Neural cell (in vitro differentiated cells): ENCODE measurements at regions not wholly inside any gene's neighbourhood (a gene's known extent, or its start where the extent isn't known, plus 50 kb on each side); places are given as distances from the start of the nearest gene placed in this dataset.

ENCODE experiments used
- CTCF ChIP-seq: fragments of 450-650 bp; IDR thresholded peaks from 2 replicates; pipeline ENCODE4 v1.5.1; 2014; ENCODE audit warnings: antibody characterized with exemption, mild to moderate bottlenecking, moderate library complexity; ENCODE audit not compliant: poor library complexity, severe bottlenecking
- EP300 ChIP-seq: fragments of 450-650 bp; conservative IDR thresholded peaks from 2 replicates; pipeline ENCODE4 v1.6.1; 2014; ENCODE audit warnings: antibody characterized with exemption, mild to moderate bottlenecking, moderate library complexity; ENCODE audit not compliant: poor library complexity, severe bottlenecking
- EZH2 ChIP-seq: fragments of 200-600, 300-800 bp; shearing (Covaris generic), sonication (generic); IDR thresholded peaks from 2 replicates; pipeline ENCODE4 v1.6.1; 2014; ENCODE audit warnings: antibody characterized with exemption, low read length, borderline replicate concordance, mild to moderate bottlenecking; ENCODE audit not compliant: insufficient read depth, poor library complexity, severe bottlenecking
- MXI1 ChIP-seq: fragments of 450-650 bp; conservative IDR thresholded peaks from 2 replicates; pipeline ENCODE4 v1.6.1; 2014; ENCODE audit warnings: antibody characterized with exemption, mild to moderate bottlenecking; ENCODE audit not compliant: poor library complexity, severe bottlenecking
- POLR2AphosphoS5 ChIP-seq: IDR thresholded peaks from 2 replicates; pipeline ENCODE4 v1.6.1; 2012
- RAD21 ChIP-seq: fragments of 450-650 bp; conservative IDR thresholded peaks from 2 replicates; pipeline ENCODE4 v1.6.1; 2014; ENCODE audit warnings: antibody characterized with exemption, mild to moderate bottlenecking, moderate library complexity
- REST ChIP-seq: IDR thresholded peaks from 2 replicates; pipeline ENCODE4 v1.6.1; 2012; ENCODE audit warnings: borderline replicate concordance
- SMC3 ChIP-seq: fragments of 450-650 bp; conservative IDR thresholded peaks from 2 replicates; pipeline ENCODE4 v1.6.1; 2014; ENCODE audit warnings: antibody characterized with exemption, mild to moderate bottlenecking, moderate library complexity; ENCODE audit not compliant: poor library complexity
- TAF1 ChIP-seq: IDR thresholded peaks from 2 replicates; pipeline ENCODE4 v1.6.1; 2012; ENCODE audit warnings: low read depth

- TF ChIP-seq CTCF, result no peak
- no peak for TF ChIP-seq REST
- TF ChIP-seq EZH2, result no peak
- no peak for TF ChIP-seq EP300
- TF ChIP-seq MXI1, result no peak
- TF ChIP-seq POLR2AphosphoS5, result no peak
- TF ChIP-seq TAF1, result no peak
- TF ChIP-seq RAD21, result no peak
- TF ChIP-seq SMC3, result no peak
Measured at GRCh38 chr7:13322126-13322525, 634.7 kb downstream of the ARL4A start.
